GM10266 (cell line): ENCODE measurements at regions not wholly inside any gene's neighbourhood (a gene's known extent, or its start where the extent isn't known, plus 50 kb on each side); places are given as distances from the start of the nearest gene placed in this dataset.

Experiments used
- DNase-seq: peaks from one replicate; pipeline ENCODE4 v3.0.0; 2012; ENCODE audit errors: extremely low spot score
- CTCF ChIP-seq: IDR thresholded peaks from 2 replicates; pipeline ENCODE4 v1.5.1; 2012; ENCODE audit warnings: mild to moderate bottlenecking, low read depth; ENCODE audit not compliant: control insufficient read depth, insufficient read depth; ENCODE audit errors: missing control alignments

- DNase-seq = no peak
- no peak for TF ChIP-seq CTCF
Observed at GRCh38 chr12:102730996-102731395, 186.0 kb downstream of the PAH start.

- TF ChIP-seq CTCF = no peak
- DNase-seq = peak; percentile 33
Observed at GRCh38 chr12:102728506-102729242, 188.4 kb downstream of the PAH start.

GRCh38 chr12:102726686-102727085 is 190.4 kb downstream of the PAH start:
- TF ChIP-seq CTCF = no peak
- no peak for DNase-seq

- TF ChIP-seq CTCF = no peak
- DNase-seq = no peak
Observed at GRCh38 chr12:102722147-102722546, 194.9 kb downstream of the PAH start.

GRCh38 chr12:102708108-102708507 is 208.9 kb downstream of the PAH start:
- DNase-seq = no peak

GRCh38 chr12:102702447-102703114 is 214.5 kb downstream of the PAH start:
- peak; percentile 38 for TF ChIP-seq CTCF
- DNase-seq = peak; percentile 15

More at GRCh38 chr12:102708108-102708507, 208.9 kb downstream of the PAH start:
- TF ChIP-seq CTCF = no peak

- no peak for TF ChIP-seq CTCF
Observed at GRCh38 chr12:102696045-102696444, 215.7 kb upstream of the IGF1 start.

More at GRCh38 chr12:102696045-102696444, 215.7 kb upstream of the IGF1 start:
- no peak for DNase-seq
